GM18520 (cell line): ENCODE measurements at regions not wholly inside any gene's neighbourhood (a gene's known extent, or its start where the extent isn't known, plus 50 kb on each side); places are given as distances from the start of the nearest gene placed in this dataset.

Source experiments
- ATAC-seq: cut with Tn5 transposase; IDR thresholded peaks from one replicate; pipeline ENCODE4 v1.9.1; 2021; ENCODE audit not compliant: unreplicated experiment

DNA sequence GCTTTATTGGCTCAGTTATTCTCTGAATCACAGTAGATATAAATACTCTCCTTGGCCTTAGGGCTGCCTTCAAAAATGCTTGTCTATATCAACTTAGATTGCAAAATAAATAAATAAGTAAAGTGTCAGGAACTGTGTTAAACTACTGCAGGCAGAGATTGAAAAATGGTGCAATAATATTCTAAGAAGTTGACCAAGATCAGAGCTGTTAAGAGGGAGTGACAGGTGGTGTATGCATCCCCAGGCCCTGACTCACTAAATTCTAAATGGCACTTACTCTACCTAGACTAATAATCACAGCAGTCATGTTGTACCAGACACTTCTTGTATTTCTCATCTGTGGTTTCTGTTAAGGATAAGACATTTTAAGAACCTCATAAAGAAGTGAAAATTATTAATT is 235.1 kb upstream of the SPOCK3 start:
- ATAC-seq = no peak

DNA sequence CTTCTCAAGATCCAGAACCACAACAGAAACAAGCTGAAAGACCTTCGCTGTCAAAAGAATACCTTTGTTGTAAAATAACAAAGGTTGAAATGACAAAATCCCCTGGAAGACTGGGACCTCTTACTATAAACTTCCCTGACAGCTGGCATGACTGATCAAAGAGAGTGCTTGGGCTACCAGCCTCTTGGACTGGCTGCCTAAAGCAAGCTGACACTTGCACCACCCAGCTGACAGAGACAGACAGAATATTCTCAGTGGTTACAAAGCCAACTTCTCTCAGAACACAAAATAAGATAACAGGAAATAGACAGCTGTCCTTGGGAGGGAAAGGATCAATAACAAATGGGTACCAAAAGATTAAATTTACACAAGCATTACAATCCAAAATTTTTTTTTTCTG is 241.7 kb upstream of the SPOCK3 start:
- ATAC-seq = no peak

DNA sequence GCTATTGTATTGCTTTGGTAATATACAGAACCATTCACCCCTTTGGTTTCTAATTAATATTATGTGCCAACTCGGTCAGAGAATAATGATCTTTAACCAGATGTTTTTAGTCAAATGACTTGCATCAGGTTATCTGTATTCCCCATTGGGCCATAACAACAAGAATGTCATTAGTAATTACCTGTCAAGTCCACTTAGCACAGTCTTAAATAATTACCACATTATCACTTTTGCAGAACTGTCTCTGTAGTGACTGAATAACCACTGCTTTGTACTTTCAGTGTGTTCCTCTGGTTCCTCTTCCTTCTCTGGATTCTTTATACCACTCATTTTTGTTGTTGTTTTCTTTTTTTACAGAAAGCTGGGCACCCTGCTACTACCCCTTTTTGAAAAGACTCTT is 257.7 kb upstream of the SPOCK3 start:
- ATAC-seq = no peak

DNA sequence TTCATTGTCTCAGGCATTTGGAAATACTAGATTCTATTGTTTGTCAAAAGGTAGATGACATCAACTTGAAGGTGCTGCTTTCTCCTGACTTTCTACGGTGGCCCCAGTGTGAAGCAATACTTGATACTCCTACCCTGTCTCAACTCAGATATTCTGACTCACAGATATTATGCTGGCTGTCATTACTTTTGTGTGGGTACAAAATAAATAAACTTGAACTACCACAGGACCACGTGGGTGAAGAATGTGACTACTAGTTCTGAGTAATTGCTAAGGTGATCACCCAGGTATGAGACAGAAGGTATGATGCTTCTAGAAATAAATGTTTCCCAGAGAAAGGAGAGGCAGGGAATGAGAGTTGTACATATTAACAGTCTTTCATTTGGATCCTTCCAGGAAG is 275.3 kb upstream of the SPOCK3 start:
- no peak for ATAC-seq

DNA sequence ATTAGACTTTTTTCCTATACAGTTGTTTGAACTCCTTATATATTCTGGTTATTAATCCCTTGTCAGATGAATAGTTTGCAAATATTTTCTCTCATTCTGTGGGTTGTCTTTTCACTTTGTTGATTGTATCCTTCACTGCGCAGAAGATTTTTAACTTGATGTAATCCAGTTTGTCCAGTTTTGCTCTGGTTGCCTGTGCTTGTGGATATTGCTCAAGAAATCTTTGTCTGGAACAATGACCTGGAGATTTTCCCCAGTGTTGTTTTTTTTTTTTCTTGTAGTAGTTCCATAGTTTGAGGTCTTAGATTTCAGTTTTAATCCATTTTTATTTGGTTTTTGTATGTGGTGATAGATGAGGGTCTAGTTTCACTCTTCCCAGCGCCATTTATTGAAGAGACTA is 289.8 kb upstream of the SPOCK3 start:
- ATAC-seq = no peak

DNA sequence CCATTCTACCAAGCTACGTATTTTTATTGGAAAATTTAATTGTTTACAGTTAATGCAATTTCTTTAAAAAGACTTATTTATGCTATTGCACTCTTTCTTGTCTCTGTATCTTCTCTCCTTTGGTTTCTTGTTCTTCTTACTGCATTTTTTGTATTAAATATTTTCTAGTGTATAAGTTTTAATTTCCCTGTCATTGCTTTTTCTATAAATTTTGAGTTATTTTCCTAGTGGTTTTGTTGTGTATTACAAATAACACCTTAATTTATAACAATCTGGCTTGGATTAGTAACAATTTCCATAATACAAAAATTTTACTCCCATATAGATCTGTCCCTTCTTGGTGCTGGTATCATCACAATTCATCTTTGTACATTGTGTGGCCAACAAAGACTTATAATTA is 303.5 kb upstream of the SPOCK3 start:
- ATAC-seq = no peak

DNA sequence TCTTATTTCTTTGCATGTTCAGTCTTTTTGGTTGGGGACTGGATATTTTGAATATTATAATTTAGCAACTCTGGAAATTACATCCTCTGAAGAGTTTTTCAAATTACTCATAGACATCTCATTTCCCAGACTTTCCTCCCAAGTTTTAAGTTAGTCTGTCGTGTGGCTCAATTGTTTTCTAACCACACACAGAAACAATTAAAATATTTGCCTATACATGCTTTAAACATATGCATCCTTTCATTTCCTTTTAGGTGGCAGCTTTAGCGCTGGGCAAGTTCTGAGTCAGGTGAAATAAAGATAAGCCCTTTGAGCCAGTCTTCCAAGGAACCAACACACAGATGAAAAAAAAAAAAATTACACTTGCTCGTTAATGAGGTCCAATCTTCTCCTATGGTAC is 307.0 kb upstream of the SPOCK3 start:
- no peak for ATAC-seq

DNA sequence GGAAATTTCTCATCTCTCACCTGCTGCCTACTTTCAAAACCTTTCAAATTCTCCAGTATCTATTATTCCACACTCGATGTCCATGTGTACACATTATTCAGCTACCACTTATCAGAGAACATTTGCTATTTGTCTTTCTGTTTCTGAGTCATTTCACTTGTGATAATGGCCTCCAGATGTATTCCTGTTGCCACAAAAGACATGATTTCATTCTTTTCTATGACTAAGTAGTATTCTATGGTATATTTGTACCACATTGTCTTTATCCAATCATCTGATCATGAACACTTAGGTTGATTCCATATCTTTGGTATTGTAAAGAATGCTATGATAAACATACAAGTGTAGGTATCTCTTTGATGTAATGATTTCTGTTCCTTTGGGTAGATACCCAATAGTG is 310.1 kb upstream of the SPOCK3 start:
- ATAC-seq = no peak

DNA sequence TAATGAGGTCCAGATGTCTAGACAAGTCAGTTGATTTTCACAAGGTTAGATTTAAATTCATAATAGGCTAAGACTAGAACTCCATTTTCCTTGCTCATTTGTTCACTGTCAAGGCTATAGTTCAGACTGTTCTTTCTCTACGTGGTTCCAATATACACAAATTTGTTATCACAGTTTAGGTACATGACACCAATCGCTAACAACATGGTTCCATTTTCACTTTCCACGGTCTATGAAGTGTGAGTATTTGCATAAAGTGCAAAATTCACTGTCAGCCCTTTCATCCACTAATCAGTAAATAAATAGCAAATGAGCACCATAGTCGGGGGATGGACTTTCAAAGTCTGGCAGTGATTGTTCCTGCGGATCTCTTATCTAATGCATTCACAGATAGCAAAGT is 315.7 kb upstream of the SPOCK3 start:
- no peak for ATAC-seq

DNA sequence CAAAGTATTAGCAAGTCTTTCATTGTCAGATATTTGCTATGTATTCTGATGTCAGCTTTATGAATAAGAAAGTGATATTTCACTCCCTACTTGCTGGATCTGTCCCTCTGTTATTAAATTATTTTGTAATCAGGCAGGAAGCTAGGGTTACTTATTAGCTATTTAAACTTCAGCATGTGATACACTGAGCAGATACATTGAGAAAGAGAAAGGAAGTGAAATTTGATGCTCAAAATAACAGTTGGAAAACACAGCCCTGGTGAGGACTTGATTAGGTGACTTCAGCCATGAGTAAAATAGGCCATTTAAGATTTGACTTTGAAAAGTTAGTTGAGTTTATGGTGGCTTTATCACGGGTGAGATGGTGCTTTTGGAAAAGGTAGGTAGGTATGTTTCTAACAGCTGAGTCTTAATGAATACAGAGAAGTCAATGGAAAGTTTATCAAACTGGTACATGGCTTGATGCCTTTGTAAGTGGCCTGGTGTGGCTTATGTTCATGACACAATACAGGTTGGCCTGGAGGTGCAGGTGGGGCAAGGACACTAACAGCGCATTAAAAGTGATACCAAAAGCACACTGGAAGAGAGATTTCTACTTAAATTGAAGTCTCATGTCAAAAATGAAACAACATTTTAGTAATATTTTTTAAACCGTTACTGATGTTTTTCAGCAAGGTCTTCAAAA is 321.2 kb upstream of the SPOCK3 start:
- peak; percentile 48 for ATAC-seq

DNA sequence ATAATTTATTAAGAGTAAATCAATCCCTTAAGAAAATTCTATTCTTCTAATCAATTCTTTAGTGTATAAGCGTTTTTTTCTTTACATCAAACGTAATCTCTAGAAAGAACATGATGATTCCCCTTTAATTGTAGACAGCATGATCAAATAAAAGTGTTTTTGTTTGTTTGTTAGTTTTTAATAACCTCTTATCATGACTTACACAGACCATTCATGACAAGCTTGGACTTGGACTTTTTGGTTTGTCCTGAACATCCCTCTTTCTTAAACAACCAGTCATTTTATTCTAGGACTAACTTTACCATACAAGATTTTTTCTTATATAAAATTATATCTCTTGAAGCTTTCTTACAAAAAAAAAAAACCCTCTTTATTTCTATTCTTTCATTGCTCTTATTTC is 344.6 kb upstream of the SPOCK3 start:
- no peak for ATAC-seq

DNA sequence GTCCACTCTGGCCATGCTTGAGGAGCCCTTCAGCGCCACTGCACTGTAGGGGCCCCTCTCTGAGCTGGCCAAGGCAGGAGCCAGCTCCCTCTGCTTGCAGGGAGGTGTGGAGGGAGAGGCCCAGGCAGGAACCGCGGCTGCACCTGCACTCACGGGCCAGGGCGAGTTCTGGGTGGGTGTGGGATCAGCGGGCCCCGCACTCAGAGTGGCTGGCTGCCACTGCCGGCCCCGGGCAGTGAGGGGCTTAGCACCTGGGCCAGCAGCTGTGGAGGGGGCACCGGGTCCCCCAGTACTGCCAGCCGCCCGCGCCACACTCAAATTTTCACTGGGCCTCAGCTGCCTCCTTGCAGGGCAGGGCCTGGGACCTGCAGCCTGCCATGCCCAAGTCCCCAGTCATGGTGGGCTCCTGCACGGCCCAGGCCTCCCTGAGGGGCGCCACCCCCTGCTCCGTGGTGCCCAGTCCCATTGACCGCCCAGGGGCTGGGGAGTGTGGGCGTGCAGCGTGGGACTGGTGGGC is 347.2 kb upstream of the SPOCK3 start:
- ATAC-seq = no peak

DNA sequence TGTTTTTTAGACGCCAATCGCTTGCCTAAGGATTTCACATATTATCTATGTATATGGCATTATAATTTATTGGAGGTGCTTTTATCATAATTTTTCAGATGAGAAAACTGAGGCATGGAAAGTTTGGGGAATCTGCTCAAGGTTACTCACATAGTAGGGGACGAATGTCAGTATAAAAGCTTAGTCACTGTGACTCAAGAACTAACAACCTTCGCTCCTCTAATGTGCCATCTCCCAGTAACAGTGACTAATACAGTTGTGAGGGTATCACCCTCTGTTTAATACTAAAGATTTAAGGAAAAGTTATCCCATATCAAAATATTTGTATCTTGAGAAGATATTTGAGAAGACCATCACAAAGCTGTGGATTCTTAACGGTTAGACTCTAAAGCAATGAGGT is 353.1 kb upstream of the SPOCK3 start:
- no peak for ATAC-seq

DNA sequence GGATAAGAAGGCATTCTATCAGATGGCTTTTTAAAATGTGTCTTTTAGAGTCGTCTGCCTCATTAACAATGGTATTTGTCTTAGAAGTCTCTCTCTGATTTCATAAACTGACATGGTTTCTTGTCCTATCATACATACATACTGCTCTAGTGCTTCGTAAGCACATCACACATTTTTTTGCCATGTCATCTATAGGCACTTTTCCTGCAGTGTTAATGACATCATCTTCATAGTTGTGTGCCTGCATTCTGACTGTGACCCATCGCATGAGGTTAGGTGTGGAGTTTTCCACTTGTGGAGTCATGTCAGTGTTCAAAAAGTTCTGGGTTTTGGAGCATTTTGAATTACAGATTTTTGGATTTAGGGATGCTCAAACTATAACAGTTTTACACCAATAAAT is 361.6 kb upstream of the SPOCK3 start:
- no peak for ATAC-seq

DNA sequence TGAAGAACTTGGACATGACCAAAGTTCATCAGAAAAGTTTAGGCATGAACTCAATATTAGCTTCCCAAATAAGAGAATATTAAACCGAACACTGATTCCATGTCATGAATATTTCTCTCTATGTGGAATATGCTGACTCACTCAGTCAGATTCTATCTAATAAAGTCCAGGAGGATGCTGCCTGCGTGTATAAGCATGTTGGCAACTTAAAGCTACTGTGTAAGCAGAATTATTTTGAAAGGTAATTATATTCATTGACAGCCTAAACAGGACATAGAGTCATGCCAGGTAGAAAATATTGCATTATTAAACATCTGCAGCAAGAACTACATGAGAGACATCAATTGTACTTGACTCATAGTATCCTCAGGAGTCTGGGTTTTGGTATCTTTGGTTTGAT is 367.9 kb upstream of the SPOCK3 start:
- no peak for ATAC-seq

DNA sequence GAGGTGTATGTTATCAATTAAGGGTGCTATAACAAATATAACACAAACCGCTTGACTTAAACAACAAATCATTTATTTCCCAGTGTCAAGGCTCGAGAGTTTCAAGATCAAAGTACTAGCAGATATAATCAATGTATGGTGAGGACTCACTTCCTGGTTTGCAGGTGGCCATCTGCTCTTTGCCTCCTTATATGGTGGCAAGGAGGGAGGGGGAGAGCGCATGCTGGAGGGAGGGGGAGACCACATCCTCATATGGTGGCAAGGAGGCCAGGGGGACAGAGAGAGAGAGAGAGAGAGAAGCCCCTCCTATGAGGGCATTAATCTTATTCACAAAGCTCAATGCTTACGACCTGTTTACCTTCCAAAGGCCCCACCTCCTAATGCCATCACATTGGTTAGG is 372.3 kb upstream of the SPOCK3 start:
- ATAC-seq = no peak

DNA sequence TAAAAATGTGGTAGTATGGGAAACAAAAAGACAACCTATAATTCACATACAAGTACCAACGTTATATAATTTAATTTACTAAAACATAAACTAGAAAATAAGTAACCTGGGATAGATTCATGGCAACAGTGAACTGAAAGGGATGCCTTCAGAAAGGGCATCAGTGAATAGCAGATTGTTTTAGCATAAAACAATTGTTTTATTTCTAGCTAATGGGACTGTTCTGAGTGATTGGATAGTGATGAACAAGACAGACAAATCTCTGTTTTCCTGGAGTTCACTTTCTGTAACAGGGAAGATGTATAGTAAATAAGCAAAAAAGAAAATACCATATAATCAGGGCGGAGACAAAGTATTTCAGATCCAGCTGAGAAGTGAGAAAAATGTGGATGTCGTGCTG is 379.1 kb upstream of the SPOCK3 start:
- ATAC-seq = no peak

DNA sequence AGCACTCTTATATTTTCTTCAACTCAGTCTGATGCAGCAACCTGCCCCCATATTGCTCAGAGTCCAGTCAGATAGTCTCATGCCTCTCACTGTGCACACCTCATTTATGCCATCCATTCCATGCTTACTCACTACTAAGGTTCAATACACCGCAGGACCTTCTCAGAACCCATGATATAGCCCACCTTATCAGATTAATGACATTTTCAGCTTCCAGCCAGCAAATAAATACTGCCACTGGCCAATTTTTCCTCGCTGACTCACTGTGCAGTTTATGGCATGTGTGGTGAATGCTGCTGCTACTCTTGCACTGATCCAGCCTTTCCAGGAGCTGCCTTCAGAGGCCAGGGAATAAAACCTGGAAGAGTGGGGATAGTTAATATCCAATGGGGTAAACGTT is 380.6 kb upstream of the SPOCK3 start:
- no peak for ATAC-seq

DNA sequence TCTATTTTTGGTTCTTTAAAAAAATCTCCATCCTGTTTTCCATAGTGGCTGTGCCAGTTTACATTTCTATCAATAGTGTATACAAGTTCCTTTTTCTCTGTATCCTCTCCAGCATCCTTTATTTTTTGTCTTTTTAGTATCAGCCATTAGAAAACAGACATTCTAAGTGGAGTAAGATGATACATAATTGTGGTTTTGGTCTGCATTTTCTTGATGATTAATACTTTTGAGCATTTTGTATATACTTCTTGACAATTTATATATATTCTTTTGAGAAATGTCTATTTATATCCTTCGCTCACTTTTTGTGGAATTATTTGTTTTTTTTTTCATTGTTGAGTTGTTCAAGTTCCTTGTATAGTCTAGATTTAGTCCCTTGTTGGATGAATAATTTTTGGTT is 382.2 kb upstream of the SPOCK3 start:
- no peak for ATAC-seq

DNA sequence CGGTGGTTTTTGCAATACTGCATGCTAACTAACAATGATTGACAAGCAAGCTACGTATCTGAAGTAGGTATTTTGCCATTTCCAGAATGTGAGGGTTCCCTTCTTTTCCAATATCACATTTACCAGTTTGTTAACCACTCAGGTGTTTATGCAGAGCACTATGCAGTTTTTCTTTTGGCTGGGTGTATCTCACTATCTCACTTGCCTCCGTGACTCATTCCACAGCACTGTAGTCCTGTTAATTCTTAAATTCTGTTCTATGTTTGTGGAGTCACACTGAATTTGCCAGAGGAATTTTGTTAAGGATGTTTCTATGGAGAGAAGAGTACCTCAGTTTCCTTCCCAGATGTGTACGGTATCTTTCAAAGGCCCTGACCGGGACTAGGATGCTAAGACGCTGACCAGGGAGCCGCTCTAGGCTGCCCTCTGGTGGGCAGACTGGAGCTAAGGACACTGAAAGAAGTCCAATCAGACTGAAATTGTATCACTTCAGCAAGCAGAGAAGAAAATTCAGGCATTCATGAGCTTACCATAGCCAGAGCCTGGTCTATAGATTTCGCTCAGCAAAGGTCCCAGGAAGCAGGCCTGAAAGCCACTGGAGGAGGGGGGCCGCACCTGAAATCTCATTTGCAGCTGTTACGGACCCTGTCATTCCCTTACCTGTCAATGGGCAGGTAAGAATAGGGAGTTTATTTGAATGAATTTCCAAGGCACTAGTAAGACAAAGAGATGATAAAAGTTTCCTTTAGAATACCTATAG is 388.4 kb upstream of the SPOCK3 start:
- peak; percentile 96 for ATAC-seq

DNA sequence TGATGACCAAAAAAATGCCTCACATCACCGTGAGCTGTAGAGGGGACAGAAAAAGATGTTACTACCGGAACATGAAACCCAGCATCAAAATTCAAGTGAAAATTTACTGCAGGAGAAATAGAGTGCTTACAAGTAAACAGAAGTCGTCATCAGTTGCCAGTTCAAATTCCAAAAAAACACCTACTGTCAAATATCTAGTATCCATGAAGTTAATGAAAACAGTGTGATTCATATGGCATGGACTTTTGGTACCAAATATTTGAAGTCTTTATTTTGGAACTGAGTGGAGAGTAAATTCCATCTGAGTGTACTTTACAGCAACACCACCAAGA is 388.9 kb upstream of the SPOCK3 start:
- ATAC-seq = no peak

DNA sequence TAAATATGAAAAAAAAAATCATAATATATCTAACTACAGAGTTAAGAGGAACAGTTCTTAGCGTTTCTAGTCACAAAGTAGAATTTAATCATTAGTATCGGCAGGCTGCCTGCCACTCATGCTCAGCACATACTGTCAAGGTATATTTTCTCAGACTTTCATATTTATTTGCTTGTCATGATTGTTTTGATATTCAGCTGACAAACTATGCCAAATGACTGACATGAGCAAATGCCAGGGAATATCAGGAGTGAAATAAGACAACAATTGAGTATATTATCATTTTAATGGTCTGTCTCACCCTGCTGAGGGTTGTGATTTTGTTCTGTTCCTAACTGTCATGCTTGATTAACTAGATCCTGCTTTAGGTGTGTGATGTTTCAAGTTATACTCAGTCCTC is 395.0 kb upstream of the SPOCK3 start:
- no peak for ATAC-seq

DNA sequence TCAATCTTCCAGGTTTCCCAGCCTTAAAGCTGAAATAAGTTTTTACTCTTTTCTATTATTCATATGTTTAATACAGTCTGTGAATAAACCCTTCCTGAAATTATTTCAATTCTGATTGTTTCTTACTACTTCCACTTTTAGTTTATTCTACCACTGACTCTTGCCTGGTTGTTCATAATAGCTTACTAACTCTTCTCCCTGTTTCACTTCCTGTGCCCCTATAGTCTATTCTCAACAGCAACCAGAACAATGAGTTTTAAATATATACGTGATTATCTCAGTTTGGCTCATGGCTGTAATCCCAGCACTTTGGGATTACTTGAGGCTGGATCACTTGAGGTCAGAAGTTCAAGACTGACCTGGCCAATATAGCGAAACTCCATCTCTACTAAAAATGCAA is 408.0 kb upstream of the SPOCK3 start:
- ATAC-seq = peak; percentile 54
